Cerebellar cortex (tissue), 1 donor: ENCODE measurements at regions not wholly inside any gene's neighbourhood (a gene's known extent, or its start where the extent isn't known, plus 50 kb on each side); places are given as distances from the start of the nearest gene placed in this dataset.

Source experiments
- DNase-seq: peaks from one replicate; pipeline ENCODE4 v3.0.0-alpha.2; 2015; ENCODE audit warnings: low spot score

DNA sequence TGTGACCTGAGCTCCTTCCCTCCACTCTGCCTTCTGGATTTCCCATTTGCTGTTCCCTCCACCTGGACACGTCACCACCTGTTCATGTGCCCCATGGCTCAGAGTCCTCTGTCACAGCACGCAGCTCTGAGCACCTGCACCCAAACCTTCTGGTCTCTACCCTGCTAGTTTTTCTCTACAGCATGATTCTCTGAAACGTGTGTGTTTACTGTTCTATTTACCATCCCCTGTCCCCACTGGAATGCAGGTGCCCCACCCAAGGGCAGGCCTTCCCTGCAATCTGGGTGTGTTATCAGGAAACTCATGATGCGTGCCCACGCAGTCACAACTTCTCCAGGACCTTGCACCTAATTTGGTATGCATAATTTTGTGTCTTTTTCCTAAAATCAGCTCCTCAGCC lies 284.4 kb upstream of the IGFBP3 start:
- no peak for DNase-seq

DNA sequence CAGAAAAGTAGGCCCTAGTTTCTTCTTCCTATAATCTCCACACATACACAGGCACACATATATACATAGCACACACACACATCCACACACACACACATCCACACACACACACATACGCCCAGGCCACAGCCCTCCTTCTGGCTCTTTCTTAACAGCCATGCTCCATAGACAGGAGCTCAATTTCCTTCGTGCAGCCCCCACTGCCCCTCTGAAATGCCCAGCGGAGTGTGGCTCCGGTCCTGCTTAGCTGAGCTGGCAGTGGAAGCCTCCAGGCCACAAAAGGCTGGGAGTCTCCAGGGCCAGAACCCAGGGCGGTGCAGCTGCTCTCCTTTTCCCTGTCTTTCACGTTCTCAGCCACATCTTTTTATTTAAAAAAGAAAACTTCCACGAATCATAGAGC lies 282.9 kb upstream of the IGFBP3 start:
- no peak for DNase-seq

DNA sequence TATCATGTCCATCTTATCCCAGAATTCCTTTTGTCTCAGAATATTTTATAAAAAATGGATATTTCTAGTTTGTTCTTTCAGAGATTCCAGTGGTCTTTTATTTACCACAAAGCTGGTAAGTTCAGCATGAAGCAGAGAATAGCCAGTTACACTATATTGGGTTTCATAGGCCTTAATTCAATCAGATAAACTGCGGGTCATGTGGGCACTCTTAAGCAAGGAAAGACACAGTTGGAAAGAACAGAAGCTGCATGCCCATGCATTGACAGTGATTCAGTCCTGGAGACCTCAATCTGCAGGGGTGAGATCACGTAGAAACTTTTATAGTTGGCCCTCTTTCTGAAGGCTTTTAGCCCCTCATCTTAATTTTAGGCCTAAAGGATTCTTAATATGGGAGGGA lies 281.3 kb upstream of the IGFBP3 start:
- no peak for DNase-seq

DNA sequence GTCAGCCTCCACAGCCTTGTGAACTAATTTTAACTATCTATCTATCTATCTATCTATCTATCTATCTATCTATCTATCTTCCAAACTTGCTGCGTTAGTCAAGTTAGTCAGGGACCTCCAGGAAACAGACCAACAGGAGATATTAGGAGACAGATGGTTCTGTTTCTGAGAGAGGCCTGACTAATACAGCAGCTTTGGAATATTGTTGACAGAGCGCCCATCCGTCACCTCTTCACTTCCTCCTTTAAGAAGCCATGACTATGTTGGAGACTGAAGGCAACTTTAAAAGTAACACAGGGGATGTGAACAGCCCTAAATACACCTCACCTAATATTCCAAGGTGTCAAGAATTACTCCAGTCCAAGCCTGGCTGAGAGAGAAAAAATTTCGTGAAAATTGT lies 280.9 kb upstream of the IGFBP3 start:
- no peak for DNase-seq

DNA sequence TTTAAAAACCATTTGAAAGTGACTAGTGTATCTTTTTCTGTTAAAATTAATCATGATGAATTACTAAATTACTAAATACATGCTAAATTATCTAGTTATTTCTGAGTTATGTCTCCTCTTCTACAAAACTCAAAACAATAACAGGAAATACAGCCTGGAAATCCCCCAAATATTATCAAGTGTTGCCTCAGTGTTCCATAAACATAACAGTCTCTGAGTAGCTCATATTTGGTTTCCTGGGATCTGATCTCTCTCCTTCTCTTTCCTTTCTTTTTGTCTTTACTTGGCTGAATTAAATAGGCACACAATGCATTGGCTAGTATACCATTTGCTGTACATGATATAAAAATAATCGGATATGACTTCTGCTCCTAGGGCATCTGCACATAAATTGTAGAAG lies 277.6 kb upstream of the IGFBP3 start:
- no peak for DNase-seq

DNA sequence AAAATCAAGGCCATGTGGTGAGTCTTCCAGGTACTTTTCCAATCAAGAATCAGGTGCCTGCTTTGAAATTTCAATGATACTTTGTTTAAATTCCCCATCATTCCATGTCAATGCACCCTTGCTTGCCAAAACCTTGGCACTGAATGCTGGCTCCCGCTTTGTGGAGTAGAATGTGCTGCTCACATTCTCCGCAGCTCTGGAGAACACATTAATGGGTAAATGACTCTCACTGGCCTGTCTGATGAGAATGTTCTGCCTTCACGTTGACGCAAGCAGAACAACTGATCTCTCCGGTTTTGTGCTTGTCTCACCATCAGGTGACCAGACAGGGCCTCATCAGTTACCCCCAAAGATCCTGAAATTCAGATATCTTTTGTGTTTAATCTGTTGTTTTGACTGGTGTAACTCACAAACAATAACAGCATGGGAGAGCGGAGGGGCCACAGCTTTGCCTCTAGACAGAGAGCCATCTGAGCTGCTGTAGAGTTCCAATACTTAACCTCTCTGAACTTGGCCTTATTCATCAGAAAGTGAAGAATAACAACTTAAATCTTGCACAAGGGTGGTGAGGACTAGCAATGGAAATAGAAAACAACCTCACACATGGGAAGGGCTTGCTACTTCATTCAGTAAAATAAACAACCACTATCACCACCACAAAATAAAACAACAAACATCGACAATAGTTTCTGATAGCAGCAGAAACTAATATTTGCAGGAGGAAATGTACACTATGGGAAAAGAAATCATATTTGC lies 276.9 kb upstream of the IGFBP3 start:
- DNase-seq = no peak

DNA sequence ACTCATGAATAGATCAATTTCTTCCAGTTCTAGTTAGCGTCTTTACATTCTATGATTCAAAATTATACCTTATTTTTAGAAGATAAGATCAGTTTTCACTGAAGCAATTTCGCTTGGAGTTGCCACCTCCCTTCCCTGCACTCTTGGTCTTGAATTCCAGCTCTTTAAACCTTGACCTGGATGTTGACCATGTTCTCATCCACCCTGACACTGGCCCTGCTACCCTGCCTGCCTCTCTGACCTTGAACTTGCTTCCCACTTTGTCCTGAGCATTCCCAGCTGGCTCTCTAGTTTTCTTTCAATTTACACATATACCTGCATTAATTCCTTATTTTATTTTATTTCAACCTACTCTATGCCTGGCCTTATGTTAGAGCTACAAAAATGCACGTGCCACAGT lies 274.9 kb upstream of the IGFBP3 start:
- DNase-seq = no peak

DNA sequence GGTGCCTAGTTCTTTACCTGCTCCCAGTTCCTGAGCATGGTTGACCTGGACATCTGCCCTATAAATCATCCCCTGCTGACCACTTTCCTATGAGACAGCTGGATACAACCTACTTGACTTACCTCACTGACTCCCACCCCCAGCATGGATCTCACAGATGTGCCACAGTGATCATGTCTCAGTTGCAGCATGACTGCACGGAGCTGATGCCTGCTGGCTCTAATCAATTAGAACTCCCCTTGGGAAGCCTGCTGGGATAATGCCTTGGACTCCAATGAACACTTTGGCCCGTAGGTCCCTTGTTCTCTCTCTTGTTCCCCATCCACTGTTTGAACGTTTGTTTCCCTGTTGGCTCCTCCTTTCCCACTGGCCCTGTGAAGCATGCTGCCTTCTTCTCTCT lies 271.2 kb upstream of the IGFBP3 start:
- DNase-seq = no peak

DNA sequence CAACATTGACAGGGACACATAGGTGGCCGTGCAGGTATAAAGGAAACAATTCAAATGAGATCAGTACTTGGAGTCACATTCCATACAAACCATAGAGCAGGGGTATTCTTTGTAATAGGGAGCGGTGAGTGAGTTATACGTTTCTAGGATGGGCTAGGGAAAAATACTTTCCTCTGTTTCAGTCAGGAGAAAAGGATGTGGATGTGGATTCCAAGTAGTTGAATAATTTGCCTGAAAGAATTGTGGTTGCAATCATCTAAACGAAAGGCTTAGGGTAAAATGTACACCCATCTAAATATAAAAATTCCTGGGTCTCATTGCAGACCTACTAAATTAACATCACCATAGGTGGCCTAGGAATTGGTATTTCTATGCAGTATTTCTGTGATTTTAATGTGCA lies 270.7 kb upstream of the IGFBP3 start:
- no peak for DNase-seq

DNA sequence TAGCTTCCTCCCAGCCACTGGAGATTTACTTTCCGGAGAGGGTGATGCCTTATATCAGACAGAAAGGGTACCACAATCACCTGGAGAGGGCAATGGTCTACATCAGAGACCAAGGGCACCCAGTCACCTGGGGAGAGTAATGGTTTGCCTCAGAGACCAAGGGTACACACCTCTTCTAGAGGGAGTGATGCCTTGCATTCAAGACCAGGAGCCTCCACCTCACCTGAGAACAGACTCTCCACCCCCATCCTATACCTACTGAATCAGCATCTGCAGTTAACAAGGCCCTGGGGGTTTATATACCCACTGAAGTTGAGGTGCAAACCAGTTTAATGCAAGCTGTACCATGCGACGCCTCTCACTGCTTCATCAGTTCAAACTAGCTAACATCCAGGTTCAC lies 270.2 kb upstream of the IGFBP3 start:
- DNase-seq = no peak

DNA sequence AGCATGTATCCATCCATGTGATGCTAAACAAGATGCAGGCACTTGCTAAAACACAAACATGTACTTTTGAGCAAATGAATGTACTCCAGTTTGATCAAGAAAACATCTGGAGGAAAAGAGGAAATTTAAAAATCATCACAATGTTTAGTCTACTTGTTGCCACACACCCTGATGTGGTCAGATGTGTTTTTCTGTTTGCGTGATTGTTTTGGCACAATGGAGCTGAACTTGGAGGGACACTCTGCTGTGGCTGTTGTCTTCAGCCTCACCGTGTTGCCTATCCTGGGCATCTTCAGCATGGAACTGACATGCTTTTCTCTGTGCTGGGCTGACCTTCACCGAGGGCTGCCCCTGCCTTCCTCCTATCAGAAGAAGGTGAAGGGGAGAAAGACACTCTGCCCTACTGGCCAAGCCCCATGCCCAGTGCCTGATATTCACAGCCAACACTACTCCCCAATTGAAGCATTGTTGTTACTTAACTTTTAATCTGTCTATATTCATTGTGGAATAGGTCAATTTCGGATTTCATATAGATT lies 268.3 kb upstream of the IGFBP3 start:
- no peak for DNase-seq

DNA sequence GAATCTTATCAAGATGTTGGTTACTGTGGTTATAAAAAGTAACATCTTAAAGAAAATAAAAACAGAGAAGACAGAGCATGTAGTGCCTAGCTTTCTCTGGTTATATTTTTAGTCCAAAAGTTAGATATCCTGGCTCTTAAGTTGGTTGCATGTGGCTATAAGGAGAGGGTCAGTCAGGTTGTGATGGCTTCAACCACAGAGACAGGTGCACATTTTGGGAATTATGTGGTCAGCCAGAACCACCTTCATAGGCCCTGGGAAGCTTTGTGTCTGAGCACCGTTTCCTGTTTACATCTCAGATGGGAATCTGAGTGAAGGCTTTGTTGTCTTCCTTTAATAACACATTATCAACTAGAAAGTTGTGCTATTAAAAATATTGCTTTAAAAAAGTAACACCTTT lies 265.1 kb upstream of the IGFBP3 start:
- DNase-seq = no peak

DNA sequence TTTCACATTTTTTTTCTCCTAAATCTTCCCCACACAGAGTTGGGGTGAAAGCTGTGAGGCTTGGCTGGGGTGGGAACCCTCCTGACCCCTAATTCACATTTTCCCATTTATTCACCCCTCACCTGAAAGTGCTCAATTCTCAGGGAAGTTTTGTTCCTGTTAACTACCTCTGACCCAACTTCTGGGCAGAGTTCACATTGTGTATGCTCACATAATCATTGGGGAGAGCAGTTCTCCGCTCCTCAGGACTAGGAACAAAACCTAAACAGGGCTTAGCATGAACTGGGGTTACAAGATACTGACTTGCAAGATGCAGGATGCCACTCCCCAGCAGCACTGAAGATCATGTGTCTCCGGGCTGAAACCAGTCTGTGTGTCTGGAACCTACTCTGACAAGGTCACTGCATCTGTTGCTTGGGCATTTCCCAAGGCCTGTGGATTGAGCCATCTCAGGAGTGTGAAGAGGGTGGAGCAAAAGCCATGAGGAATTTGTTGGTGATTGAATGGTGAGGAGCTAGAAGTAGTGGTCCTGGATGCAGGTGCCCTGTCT lies 258.1 kb upstream of the IGFBP3 start:
- no peak for DNase-seq

DNA sequence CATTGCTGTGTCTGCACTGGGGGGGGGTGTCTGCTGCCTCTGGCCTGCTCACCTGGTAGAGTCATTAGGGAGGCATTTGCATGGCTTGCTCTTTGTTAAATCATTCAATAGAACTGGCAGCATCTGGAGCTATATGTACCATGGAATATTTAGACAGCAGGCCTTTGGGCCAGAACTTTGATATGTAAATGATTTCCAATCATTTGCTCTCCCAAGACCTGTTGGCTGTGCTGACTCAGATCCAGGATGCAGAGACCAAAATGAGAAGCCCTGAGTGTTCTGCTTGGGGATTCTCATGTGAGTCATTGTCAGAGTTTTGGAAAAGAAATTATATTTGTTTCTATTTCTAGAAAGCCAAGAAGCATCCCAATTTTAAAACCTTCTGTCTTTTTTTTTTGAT lies 257.6 kb upstream of the IGFBP3 start:
- DNase-seq = no peak

DNA sequence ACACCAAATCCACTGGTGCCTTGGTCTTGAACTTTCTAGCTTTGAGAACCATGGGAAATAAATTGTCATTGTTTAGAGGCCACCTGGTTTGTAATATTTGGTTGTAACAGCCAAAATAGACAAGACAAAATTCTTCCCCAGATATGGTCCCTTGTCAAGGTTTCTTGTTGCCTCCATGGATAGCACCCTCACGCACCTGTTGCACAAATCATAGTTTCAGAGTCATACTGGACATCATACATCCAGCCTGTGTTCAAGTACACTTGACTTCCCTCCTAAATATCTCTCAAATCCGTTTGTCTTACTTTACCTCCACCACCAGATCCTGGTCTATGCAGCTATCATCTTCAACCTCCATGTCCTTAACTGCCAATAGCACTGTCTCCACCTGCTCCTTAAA lies 256.7 kb upstream of the IGFBP3 start:
- no peak for DNase-seq

DNA sequence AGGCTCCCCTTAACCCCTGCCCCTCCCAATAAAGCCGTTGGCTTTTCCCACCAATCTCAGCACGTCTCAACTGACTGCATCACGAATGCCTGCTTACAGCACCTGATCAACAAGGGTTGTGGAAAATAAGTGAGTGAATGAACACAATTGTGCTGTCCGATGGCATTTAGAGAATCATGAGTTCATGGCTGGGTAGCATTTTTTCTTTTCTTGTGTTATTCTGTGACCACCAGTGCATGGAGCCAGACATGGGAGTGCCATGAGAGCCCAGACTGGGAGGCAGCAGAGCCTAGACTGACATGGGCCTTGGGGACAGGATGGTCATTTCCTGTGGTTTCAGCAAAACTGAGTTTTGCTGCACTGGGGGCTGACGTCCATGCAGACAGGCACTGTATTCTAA lies 254.1 kb upstream of the IGFBP3 start:
- DNase-seq = no peak

DNA sequence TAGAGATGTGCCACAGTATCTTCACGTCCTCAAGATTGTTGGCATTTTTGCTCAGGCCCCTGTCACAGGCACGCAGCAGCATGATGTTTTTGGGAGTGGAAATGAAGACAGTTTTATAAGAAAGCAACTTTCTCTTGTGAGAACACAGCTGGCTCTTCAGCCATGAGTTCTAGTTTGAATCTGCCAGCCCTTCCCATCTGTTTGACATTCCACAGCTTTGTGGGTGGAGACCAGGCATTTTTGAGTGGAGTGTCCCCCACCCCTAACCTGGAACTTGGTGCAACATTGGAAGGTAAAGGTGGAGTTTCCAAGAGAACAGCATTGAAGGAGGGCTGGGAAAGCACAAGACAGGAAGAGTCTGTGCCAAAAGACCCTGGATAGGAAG lies 253.1 kb upstream of the IGFBP3 start:
- no peak for DNase-seq

DNA sequence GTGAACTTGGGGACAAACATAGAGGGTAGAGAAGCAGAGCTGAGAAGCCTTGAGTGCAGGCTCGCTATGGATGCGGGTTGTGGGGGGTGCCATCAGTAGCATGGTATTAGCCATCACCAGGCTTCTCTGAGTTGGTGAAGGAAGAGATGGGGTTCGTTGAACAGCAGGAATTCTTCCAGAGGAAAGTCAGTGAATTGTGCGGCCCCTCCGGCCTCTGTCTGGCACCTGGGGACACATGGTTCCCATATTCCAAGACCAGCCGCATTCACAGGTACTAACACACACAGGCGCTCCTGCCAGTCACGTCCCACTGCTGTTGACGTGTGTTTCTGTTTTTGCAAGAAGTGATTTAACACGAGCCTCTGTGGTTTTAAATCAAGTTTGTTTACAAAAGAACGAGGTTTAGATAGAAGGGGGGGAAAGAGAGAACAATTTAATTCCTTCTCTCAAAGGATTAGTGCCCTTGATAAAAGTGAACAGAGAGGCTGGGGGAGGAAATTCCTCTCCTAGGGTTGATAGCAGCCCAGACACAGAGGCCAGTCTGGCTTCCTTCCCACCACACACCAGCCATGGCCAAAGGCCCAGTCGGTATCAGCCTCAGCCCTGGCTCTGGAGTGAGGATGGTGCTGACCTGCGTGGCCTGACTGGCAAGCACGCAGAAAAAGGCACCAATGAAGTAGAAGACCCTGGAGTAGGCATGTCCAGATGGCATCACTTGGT lies 252.6 kb upstream of the IGFBP3 start:
- no peak for DNase-seq

DNA sequence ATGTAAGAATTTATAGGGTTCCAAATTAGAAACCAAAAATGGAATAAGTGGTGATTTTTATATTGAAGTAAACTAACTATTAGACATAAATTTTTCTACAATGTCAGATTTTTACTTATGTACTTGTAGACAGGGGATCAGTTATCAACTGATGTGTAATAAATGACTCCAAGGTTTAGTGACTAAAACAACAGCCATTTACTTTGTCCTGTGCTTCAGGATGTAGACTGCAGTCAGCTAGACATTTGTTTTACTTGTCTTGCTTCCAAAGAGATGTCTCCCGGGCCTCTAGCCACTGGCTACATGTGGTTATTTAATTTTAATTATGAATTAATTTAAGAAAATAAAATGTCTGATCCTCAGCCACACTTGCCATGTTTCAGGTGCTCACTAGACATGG lies 249.7 kb upstream of the IGFBP3 start:
- DNase-seq = no peak

DNA sequence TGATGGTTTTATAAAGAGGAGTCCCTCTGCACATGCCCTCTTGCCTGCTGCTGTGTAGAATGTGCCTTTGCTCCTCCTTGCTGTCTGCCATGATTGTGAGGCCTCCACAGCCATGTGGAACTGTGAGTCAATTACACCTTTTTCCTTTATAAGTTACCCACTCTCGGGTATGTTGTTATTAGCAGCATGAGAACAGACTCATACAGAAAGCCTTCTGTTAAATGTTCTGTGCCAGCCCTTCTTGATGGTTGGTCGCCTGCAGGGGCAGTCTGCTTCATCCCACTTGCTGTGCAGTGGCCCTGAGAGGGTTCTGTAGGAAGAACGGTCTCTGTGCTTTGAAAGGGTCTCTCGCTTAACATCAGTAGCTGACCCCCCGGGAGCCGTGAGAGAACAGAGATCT lies 248.9 kb upstream of the IGFBP3 start:
- DNase-seq = no peak

DNA sequence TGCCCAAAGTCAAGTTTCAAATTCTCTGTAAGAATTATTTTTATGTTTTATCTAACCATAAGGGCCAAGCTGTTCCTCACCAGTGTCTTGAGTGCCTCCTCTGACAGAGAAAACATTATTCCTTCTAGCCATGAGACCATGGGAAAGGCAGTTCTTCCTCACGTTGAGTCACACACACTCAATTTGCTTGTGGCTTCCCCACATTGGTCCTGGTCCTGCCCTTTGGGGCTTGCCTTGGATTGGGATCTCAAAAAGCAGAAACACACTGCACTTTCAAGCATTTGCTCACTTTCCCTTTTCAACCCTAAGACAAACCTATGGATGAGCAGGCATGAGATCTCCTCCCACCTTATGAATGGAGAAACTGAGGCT lies 248.3 kb upstream of the IGFBP3 start:
- no peak for DNase-seq

DNA sequence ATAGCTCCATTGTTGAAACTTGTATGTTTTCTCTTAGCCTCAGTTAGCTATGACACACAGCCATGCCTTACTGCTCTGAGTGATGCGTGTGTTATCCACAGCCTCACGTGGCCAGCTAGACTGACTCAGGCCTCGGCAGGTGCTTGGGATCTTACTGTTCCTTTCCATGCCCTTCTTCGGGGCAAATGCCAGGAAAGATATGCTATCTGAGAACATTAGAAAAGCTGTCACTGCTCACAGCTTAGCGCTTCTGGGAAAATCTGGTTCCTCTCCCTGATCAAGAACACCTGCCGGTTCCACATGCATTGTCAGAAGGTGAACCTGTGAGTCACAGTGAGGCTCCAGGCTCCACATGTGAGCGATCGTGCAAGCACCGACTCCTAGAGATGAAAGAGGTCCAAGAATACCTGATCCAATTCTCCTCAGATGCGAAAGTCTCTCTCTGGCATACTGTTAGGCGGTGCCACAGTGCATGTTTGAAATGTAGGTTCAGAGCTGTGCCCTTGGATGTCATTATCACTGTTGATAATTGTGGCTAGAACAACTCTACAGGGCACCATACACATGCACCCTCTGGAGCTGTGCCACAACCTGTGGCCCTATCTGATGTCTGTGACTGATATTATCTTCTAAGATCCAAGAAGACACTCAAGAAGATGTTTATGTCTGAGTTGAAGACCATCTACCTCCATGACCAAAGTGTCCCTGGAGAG lies 247.8 kb upstream of the IGFBP3 start:
- no peak for DNase-seq

DNA sequence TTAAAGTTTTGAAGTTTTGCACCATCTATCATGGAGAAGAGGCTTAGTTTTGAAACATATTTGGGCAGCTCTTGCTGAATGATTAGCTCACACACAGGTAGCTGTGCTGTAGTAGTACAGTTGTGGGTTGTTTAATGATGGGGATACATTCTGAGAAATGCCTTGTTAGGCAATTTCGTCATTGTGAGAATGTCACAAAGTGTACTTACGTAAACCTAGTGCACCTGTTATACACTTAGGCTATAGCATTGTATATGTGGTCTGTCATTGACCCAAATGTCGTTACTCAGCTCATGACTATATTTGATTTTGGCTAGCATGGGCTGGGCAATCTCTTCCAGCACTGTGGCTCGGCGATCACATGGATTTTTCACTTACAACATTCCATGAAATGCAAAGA lies 247.2 kb upstream of the IGFBP3 start:
- no peak for DNase-seq
